GM18868 (cell line): ENCODE measurements at regions not wholly inside any gene's neighbourhood (a gene's known extent, or its start where the extent isn't known, plus 50 kb on each side); places are given as distances from the start of the nearest gene placed in this dataset.
"Not testable (repeated sequence)": the region's sequence is repeated elsewhere in the genome, so short reads cannot be mapped to it uniquely, and the experiment has no call there.

Source experiments
- ATAC-seq: cut with Tn5 transposase; IDR thresholded peaks from one replicate; pipeline ENCODE4 v1.9.1; 2021; ENCODE audit warnings: mild to moderate bottlenecking, moderate library complexity; ENCODE audit not compliant: unreplicated experiment

- ATAC-seq: no peak
Observed at GRCh38 chr3:164393171-164393570, 685.1 kb downstream of the SI start.

GRCh38 chr3:164390046-164390445, 688.2 kb downstream of the SI start:
- ATAC-seq: peak; percentile 45

- ATAC-seq: no peak
Observed at GRCh38 chr3:164387236-164387635, 691.1 kb downstream of the SI start.

- ATAC-seq: no peak
Observed at GRCh38 chr3:164380156-164380555, 698.1 kb downstream of the SI start.

GRCh38 chr3:164377466-164377865, 700.8 kb downstream of the SI start:
- no peak for ATAC-seq

GRCh38 chr3:164375995-164376394, 702.3 kb downstream of the SI start:
- ATAC-seq: no peak

GRCh38 chr3:164375538-164375937, 702.8 kb downstream of the SI start:
- ATAC-seq: no peak

- no peak for ATAC-seq
Observed at GRCh38 chr3:164371681-164372080, 706.6 kb downstream of the SI start.

GRCh38 chr3:164370970-164371369, 707.3 kb downstream of the SI start:
- ATAC-seq: no peak

GRCh38 chr3:164365242-164365641, 713.1 kb downstream of the SI start:
- no peak for ATAC-seq

- ATAC-seq: no peak
Observed at GRCh38 chr3:164364111-164364510, 714.2 kb downstream of the SI start.

GRCh38 chr3:164360738-164361406, 717.4 kb downstream of the SI start:
- ATAC-seq: no peak

GRCh38 chr3:164360078-164360578, 718.2 kb downstream of the SI start:
- ATAC-seq: no peak

GRCh38 chr3:164352991-164353390, 725.3 kb downstream of the SI start:
- ATAC-seq: no peak

GRCh38 chr3:164351131-164351530, 727.2 kb downstream of the SI start:
- no peak for ATAC-seq

GRCh38 chr3:164342206-164342605, 736.1 kb downstream of the SI start:
- not testable (repeated sequence) for ATAC-seq

GRCh38 chr3:164341086-164341485, 737.2 kb downstream of the SI start:
- no peak for ATAC-seq

- no peak for ATAC-seq
Observed at GRCh38 chr3:164340273-164340672, 738.0 kb downstream of the SI start.

GRCh38 chr3:164332831-164333802, 745.2 kb downstream of the SI start:
- ATAC-seq: no peak

- no peak for ATAC-seq
Observed at GRCh38 chr3:164326714-164327113, 751.6 kb downstream of the SI start.

GRCh38 chr3:164320962-164321361, 757.3 kb downstream of the SI start:
- no peak for ATAC-seq

GRCh38 chr3:164306042-164306441, 772.3 kb downstream of the SI start:
- no peak for ATAC-seq
